ENCODE measurements at regions not wholly inside any gene's neighbourhood (a gene's known extent, or its start where the extent isn't known, plus 50 kb on each side); places are given as distances from the start of the nearest gene placed in this dataset.

- Histone ChIP-seq H3K27ac (ENCODE audit: low read depth in 1 of 2, low read length in 2 of 2) (peak overlapping the region in 1 of 2 donors; percentile 79), H3K4me3 (ENCODE audit: low read depth in 1 of 3, low read length in 3 of 3) (no peak overlapping the region), H3K9ac (ENCODE audit: low read depth in 1 of 2, low read length in 2 of 2) (no peak overlapping the region), H3K27me3 (ENCODE audit: control insufficient read depth in 4 of 4, insufficient read depth in 4 of 4, low read length in 3 of 4) (no peaks in the 10 kb centered on the region), H3K36me3 (ENCODE audit: control insufficient read depth in 4 of 4, insufficient read depth in 3 of 4, low read depth in 1 of 4, low read length in 3 of 4) (no peaks in the 10 kb centered on the region), H3K4me1 (ENCODE audit: control insufficient read depth in 4 of 4, insufficient read depth in 4 of 4, low read length in 3 of 4) (peaks cover 4 to 29% (median 11%) of the 10 kb centered on the region in 4 donors), H3K9me3 (ENCODE audit: control insufficient read depth in 4 of 4, low read length in 3 of 4) (no peaks in the 10 kb centered on the region)
- TF ChIP-seq SP1 (IDR thresholded peaks at IDR 0.05) (no peak), HNF4A (conservative IDR thresholded peaks at IDR 0.05) (no peak), CTCF (IDR thresholded peaks at IDR 0.05; ENCODE audit: low read depth, low read length, missing input control) (no peak), MAX (IDR thresholded peaks at IDR 0.05) (no peak)
- no peak for DNase-seq (ENCODE audit: low spot score)
- 83% methylated on average over 5 of the region's 5 CpGs for WGBS
Measured at GRCh38 chr4:41359422-41359775, 102.7 kb downstream of the UCHL1 start.

GRCh38 chr4:41359836-41360213 is 103.1 kb downstream of the UCHL1 start:
- peaks cover 4 to 29% (median 11%) of the 10 kb centered on the region in 4 donors for H3K4me1 ChIP-seq (ENCODE audit: control insufficient read depth in 4 of 4, insufficient read depth in 4 of 4, low read length in 3 of 4)
- H3K27me3 ChIP-seq (ENCODE audit: control insufficient read depth in 4 of 4, insufficient read depth in 4 of 4, low read length in 3 of 4), result no peaks in the 10 kb centered on the region
- WGBS, result 44% methylated on average over 11 of the region's 11 CpGs
- H3K9ac ChIP-seq (ENCODE audit: low read depth in 1 of 2, low read length in 2 of 2), result no peak overlapping the region
- no peaks in the 10 kb centered on the region for H3K36me3 ChIP-seq (ENCODE audit: control insufficient read depth in 4 of 4, insufficient read depth in 3 of 4, low read depth in 1 of 4, low read length in 3 of 4)
- TF ChIP-seq YY1 (IDR thresholded peaks at IDR 0.05), result no peak
- peak overlapping the region in 1 of 2 donors; percentile 90 for H3K27ac ChIP-seq (ENCODE audit: low read depth in 1 of 2, low read length in 2 of 2)
- no peaks in the 10 kb centered on the region for H3K9me3 ChIP-seq (ENCODE audit: control insufficient read depth in 4 of 4, low read length in 3 of 4)
- DNase-seq (ENCODE audit: low spot score), result no peak
- H3K4me3 ChIP-seq (ENCODE audit: low read depth in 1 of 3, low read length in 3 of 3), result peak overlapping the region in 2 of 3 donors; percentile 76 to 95

- Histone ChIP-seq H3K4me3 (ENCODE audit: low read depth in 1 of 3, low read length in 3 of 3) (peak overlapping the region; percentile 62 to 95 (median 76)), H3K27ac (ENCODE audit: low read depth in 1 of 2, low read length in 2 of 2) (peak overlapping the region; percentile 75 to 90), H3K27me3 (ENCODE audit: control insufficient read depth in 4 of 4, insufficient read depth in 4 of 4, low read length in 3 of 4) (no peaks in the 10 kb centered on the region), H3K36me3 (ENCODE audit: control insufficient read depth in 4 of 4, insufficient read depth in 3 of 4, low read depth in 1 of 4, low read length in 3 of 4) (no peaks in the 10 kb centered on the region), H3K4me1 (ENCODE audit: control insufficient read depth in 4 of 4, insufficient read depth in 4 of 4, low read length in 3 of 4) (peaks cover 4 to 29% (median 11%) of the 10 kb centered on the region in 4 donors), H3K9me3 (ENCODE audit: control insufficient read depth in 4 of 4, low read length in 3 of 4) (no peaks in the 10 kb centered on the region), H3K9ac (ENCODE audit: low read depth in 1 of 2, low read length in 2 of 2) (peak overlapping the region; percentile 29 to 60)
- peak; percentile 35 for DNase-seq (ENCODE audit: low spot score)
- 1% methylated on average over 92 of the region's 92 CpGs for WGBS
- TF ChIP-seq CTCF (IDR thresholded peaks at IDR 0.05; ENCODE audit: low read depth, low read length, missing input control), result no peak
- no peak for TF ChIP-seq RAD21 (IDR thresholded peaks at IDR 0.05)
- TF ChIP-seq EGR1 (IDR thresholded peaks at IDR 0.05; ENCODE audit: low read depth in 2 of 2), result no peak
- no peak for TF ChIP-seq SP1 (IDR thresholded peaks at IDR 0.05)
- no peak for TF ChIP-seq YY1 (IDR thresholded peaks at IDR 0.05)
- no peak for TF ChIP-seq ATF3 (IDR thresholded peaks at IDR 0.05)
- no peak for TF ChIP-seq HNF4G (IDR thresholded peaks at IDR 0.05)
- no peak for TF ChIP-seq TAF1 (conservative IDR thresholded peaks at IDR 0.05)
- TF ChIP-seq JUND (IDR thresholded peaks at IDR 0.05), result no peak
- TF ChIP-seq RXRA (IDR thresholded peaks at IDR 0.05), result no peak
- TF ChIP-seq FOXA1 (IDR thresholded peaks at IDR 0.05), result no peak
Measured at GRCh38 chr4:41360214-41360920, 103.6 kb downstream of the UCHL1 start.
